ENCODE measurements at regions not wholly inside any gene's neighbourhood (a gene's known extent, or its start where the extent isn't known, plus 50 kb on each side); places are given as distances from the start of the nearest gene placed in this dataset.

DNA sequence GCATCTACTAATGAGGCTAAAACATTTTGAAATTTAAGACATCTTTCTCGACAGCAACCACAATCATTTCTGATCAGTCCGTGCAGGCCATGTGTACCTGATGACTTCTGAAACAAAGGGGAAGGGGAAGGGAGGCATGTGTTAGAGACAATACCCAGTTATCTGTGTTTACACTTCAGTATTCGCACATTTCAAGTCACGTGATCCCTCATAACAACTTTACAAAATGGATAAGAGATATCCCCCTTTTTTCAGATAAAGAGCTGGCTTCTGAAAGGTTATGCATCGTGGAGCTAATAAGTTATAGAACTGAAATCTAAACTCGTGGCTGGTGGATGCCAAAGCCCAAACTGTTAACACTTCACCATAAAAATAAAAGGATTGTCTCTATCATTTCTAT lies 175.7 kb downstream of the CHRM3 start:
- intact Hi-C loops (cut with DNase I) = no loop called here
- no peaks in the 10 kb centered on the region for H3K4me1 ChIP-seq
- 37% methylated on average over 6 of the region's 6 CpGs for WGBS (ENCODE audit: insufficient coverage, low coverage, low lambda C conversion rate, missing lambda C conversion rate)
- H3K27ac ChIP-seq = no peak overlapping the region
- no peaks in the 10 kb centered on the region for H3K36me3 ChIP-seq
- no peaks in the 10 kb centered on the region for H3K9me3 ChIP-seq
- DNase-seq (no peak), ATAC-seq (no peak)
- no peaks in the 10 kb centered on the region for H3K27me3 ChIP-seq
- TF ChIP-seq, protein P1, sequence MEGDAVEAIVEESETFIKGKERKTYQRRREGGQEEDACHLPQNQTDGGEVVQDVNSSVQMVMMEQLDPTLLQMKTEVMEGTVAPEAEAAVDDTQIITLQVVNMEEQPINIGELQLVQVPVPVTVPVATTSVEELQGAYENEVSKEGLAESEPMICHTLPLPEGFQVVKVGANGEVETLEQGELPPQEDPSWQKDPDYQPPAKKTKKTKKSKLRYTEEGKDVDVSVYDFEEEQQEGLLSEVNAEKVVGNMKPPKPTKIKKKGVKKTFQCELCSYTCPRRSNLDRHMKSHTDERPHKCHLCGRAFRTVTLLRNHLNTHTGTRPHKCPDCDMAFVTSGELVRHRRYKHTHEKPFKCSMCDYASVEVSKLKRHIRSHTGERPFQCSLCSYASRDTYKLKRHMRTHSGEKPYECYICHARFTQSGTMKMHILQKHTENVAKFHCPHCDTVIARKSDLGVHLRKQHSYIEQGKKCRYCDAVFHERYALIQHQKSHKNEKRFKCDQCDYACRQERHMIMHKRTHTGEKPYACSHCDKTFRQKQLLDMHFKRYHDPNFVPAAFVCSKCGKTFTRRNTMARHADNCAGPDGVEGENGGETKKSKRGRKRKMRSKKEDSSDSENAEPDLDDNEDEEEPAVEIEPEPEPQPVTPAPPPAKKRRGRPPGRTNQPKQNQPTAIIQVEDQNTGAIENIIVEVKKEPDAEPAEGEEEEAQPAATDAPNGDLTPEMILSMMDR (IDR thresholded peaks at IDR 0.05) = no peak
- no peak for TF ChIP-seq POLR2A (IDR thresholded peaks at IDR 0.05)
- no peak overlapping the region for H3K4me3 ChIP-seq

DNA sequence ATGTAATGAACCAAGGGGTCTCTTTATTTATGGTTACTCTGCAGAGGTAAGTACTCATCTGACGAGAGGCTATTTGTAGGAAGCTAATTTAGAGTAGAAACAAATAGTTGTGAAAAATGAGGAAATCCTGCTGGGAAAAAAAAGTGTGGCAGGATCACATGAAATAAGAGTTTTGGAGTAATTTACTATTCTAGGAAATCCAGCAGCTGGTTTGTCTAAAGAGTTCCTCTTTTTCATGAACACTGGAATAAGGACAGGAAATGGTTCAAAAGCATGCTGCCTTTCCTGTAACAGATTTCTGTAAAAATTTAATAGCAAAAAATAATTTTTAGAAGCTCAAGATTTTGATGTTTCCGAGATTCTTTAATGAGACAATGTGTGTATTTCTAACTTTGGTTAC lies 177.3 kb downstream of the CHRM3 start:
- intact Hi-C loops (cut with DNase I) = no loop called here
- Histone ChIP-seq H3K36me3 (no peaks in the 10 kb centered on the region), H3K27ac (no peak overlapping the region), H3K4me1 (no peaks in the 10 kb centered on the region), H3K4me3 (no peak overlapping the region), H3K9me3 (no peaks in the 10 kb centered on the region), H3K27me3 (no peaks in the 10 kb centered on the region)
- TF ChIP-seq, protein P1 (IDR thresholded peaks at IDR 0.05) = no peak
- no peak for TF ChIP-seq POLR2A (IDR thresholded peaks at IDR 0.05)
- DNase-seq (no peak), ATAC-seq (no peak)
- 2% methylated on average over 2 of the region's 2 CpGs for WGBS (ENCODE audit: insufficient coverage, low coverage, low lambda C conversion rate, missing lambda C conversion rate)

DNA sequence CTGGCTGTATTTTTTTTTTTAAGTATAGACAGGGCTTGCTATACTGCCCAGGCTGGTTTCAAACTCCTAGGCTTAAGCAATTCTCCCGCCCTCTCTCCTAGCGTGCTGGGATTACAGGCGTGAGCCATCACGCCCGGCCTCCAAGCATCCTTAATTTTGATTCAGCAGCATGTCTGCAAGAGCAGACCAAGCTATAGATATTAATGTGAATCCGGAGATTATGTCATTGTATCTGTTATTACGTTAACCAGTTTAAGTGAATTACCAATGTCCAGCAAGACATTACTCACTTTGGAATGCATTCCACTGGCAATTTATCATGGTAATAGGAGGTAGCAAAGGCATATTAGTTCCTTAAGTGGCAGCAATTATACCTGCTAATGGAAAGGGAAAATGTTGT lies 179.7 kb downstream of the CHRM3 start:
- intact Hi-C loops (cut with DNase I) = no loop called here
- DNase-seq (no peak), ATAC-seq (no peak)
- no peak for TF ChIP-seq POLR2A (IDR thresholded peaks at IDR 0.05)
- TF ChIP-seq, protein P1 (IDR thresholded peaks at IDR 0.05) = no peak
- no peaks in the 10 kb centered on the region for H3K9me3 ChIP-seq
- no peaks in the 10 kb centered on the region for H3K27me3 ChIP-seq
- H3K4me1 ChIP-seq = no peaks in the 10 kb centered on the region
- 80% methylated on average over 7 of the region's 7 CpGs for WGBS (ENCODE audit: insufficient coverage, low coverage, low lambda C conversion rate, missing lambda C conversion rate)
- H3K36me3 ChIP-seq = no peaks in the 10 kb centered on the region
- H3K4me3 ChIP-seq = no peak overlapping the region
- H3K27ac ChIP-seq = no peak overlapping the region

DNA sequence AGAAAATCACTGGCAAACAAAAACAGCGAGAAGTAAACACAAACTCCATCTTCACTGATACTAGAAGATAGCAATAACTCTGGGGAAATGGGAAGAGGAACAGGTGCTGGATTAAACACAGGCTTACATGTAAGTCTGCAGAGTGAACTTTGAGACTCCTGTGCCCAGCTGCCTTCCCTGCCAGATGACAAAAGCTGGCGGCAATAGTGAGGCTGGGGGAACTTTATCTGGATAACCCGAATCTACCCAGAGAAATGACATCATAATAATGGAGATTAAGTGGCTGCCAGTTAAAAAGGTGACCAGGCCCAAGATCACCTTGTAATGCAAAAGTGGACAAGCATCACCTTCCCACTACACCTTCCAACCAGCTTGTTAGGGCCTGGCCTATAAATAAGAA lies 184.5 kb downstream of the CHRM3 start:
- ATAC-seq (no peak), DNase-seq (no peak)
- H3K27ac ChIP-seq = no peak overlapping the region
- 64% methylated on average over 1 of the region's 3 CpGs for WGBS (ENCODE audit: insufficient coverage, low coverage, low lambda C conversion rate, missing lambda C conversion rate)
- no peaks in the 10 kb centered on the region for H3K36me3 ChIP-seq
- H3K4me1 ChIP-seq = no peaks in the 10 kb centered on the region
- TF ChIP-seq, protein P1 (IDR thresholded peaks at IDR 0.05) = no peak
- no peak for TF ChIP-seq POLR2A (IDR thresholded peaks at IDR 0.05)
- H3K4me3 ChIP-seq = no peak overlapping the region
- H3K9me3 ChIP-seq = no peaks in the 10 kb centered on the region
- no peaks in the 10 kb centered on the region for H3K27me3 ChIP-seq
- intact Hi-C loops (cut with DNase I) = no loop called here

DNA sequence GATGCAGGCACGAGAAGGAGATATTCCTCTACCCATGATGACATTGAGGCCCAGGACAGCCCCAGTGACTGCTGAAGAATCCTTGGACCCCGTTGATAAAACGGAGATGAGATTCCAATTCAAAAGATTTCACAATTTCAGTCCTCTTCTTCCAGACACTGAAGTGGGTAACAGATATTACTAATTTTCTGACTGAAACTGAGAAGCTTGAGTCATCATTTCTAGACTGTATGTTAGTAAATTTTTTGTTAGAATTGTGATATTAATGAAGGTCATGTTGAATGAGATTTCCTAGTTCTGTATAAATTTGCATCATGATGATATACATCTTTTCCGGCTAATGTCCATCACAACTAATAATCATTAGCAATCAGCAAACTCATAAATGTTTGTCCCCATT lies 185.8 kb downstream of the CHRM3 start:
- intact Hi-C loops (cut with DNase I) = no loop called here
- TF ChIP-seq, protein P1 (IDR thresholded peaks at IDR 0.05) = no peak
- DNase-seq (no peak), ATAC-seq (no peak)
- Histone ChIP-seq H3K27ac (no peak overlapping the region), H3K4me3 (no peak overlapping the region), H3K36me3 (no peaks in the 10 kb centered on the region), H3K9me3 (no peaks in the 10 kb centered on the region), H3K27me3 (no peaks in the 10 kb centered on the region), H3K4me1 (no peaks in the 10 kb centered on the region)
- 53% methylated on average over 4 of the region's 4 CpGs for WGBS (ENCODE audit: insufficient coverage, low coverage, low lambda C conversion rate, missing lambda C conversion rate)

All from right lobe of liver (tissue), 6 donors.